ENCODE measurements at regions not wholly inside any gene's neighbourhood (a gene's known extent, or its start where the extent isn't known, plus 50 kb on each side); places are given as distances from the start of the nearest gene placed in this dataset.

DNA sequence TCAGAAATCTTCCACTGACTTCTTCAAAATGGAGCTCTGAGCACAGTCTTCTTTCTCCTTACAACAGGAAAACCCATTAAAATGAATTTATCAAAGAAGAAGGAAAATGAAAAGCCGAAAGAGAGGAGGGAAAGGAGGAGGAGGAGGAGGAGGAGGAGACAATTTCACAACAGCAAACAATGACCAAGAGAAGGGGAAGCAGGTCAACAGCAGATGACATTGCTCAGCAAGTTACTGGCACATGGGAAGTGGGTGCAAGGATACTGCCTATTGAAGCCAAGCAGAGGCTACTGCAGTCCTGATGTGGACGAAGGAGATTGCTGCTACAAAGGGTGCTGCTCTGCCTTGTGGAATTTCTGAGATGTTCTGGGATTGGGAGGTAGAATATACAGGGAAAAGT is 140.0 kb upstream of the FOXN2 start:
- no peaks in the 10 kb centered on the region for H3K36me3 ChIP-seq (replicated peaks in 1 of 2; ENCODE audit: control insufficient read depth in 2 of 2, insufficient read depth in 2 of 2, low read length in 2 of 2)
- DNase-seq (ENCODE audit: low spot score), result no peak

GRCh38 chr2:48175254-48175653 is 139.2 kb upstream of the FOXN2 start:
- no peak overlapping the region for H3K27ac ChIP-seq (replicated peaks; ENCODE audit: low read length)
- no peak overlapping the region for H2BK15ac ChIP-seq (ENCODE audit: low read length)
- H3K36me3 ChIP-seq (replicated peaks in 1 of 2; ENCODE audit: control insufficient read depth in 2 of 2, insufficient read depth in 2 of 2, low read length in 2 of 2), result no peaks in the 10 kb centered on the region
- H2BK120ac ChIP-seq (ENCODE audit: low read depth, low read length), result no peak overlapping the region
- no peak overlapping the region for H3K4me2 ChIP-seq (ENCODE audit: insufficient read depth, low read length, poor library complexity, severe bottlenecking)
- H3K9ac ChIP-seq (ENCODE audit: low read depth, low read length, poor library complexity), result no peak overlapping the region
- H3K79me1 ChIP-seq (ENCODE audit: low read depth, low read length), result no peaks in the 10 kb centered on the region
- H2BK5ac ChIP-seq (ENCODE audit: low read length), result no peak overlapping the region
- peaks cover 2 to 6% of the 10 kb centered on the region in 2 donors for H3K4me1 ChIP-seq (ENCODE audit: control insufficient read depth in 2 of 2, insufficient read depth in 1 of 2, low read depth in 1 of 2, low read length in 2 of 2)
- no peak overlapping the region for H3K23ac ChIP-seq (ENCODE audit: low read depth, low read length, poor library complexity)
- no peak overlapping the region for H3K4me3 ChIP-seq (ENCODE audit: low read length in 2 of 2)
- H3K18ac ChIP-seq (ENCODE audit: low read length), result no peak overlapping the region
- H2AK5ac ChIP-seq (ENCODE audit: low read depth, low read length), result no peak overlapping the region
- H3K4ac ChIP-seq (ENCODE audit: low read length), result no peak overlapping the region
- peaks cover 0 to 1% of the 10 kb centered on the region in 2 donors for H3K9me3 ChIP-seq (replicated peaks in 1 of 2; ENCODE audit: control insufficient read depth in 2 of 2, insufficient read depth in 1 of 2, low read depth in 1 of 2, low read length in 2 of 2)
- WGBS, 2 donors (ENCODE audit: extremely low coverage in 2 of 2, insufficient read length in 2 of 2, insufficient replicate concordance in 1 of 2), result no CpG with 5 or more reads among the region's 4 CpGs
- H2AFZ ChIP-seq (ENCODE audit: low read length), result no peak overlapping the region
- H4K91ac ChIP-seq (ENCODE audit: low read depth, low read length, poor library complexity), result no peak overlapping the region
- no peak for DNase-seq (ENCODE audit: low spot score)
- no peak overlapping the region for H3K14ac ChIP-seq (ENCODE audit: low read length)
- no peaks in the 10 kb centered on the region for H3K27me3 ChIP-seq (ENCODE audit: control insufficient read depth in 3 of 3, insufficient read depth in 3 of 3, low read depth in 1 of 3, low read length in 3 of 3)
- no peak overlapping the region for H4K8ac ChIP-seq (ENCODE audit: low read depth, low read length)
- no peak overlapping the region for H2BK12ac ChIP-seq (ENCODE audit: low read length)

More for the DNA sequence above, 140.0 kb upstream of the FOXN2 start:
- H2BK5ac ChIP-seq (ENCODE audit: low read length), result no peak overlapping the region
- no peak overlapping the region for H2AFZ ChIP-seq (ENCODE audit: low read length)
- no peaks in the 10 kb centered on the region for H3K79me1 ChIP-seq (ENCODE audit: low read depth, low read length)
- H3K4ac ChIP-seq (ENCODE audit: low read length), result no peak overlapping the region
- H2AK5ac ChIP-seq (ENCODE audit: low read depth, low read length), result no peak overlapping the region
- H3K4me1 ChIP-seq (ENCODE audit: control insufficient read depth in 2 of 2, insufficient read depth in 1 of 2, low read depth in 1 of 2, low read length in 2 of 2), result peaks cover 2 to 6% of the 10 kb centered on the region in 2 donors
- no peak overlapping the region for H3K4me2 ChIP-seq (ENCODE audit: insufficient read depth, low read length, poor library complexity, severe bottlenecking)
- no peak overlapping the region for H2BK15ac ChIP-seq (ENCODE audit: low read length)
- H3K27ac ChIP-seq (replicated peaks; ENCODE audit: low read length), result no peak overlapping the region
- H3K9ac ChIP-seq (ENCODE audit: low read depth, low read length, poor library complexity), result no peak overlapping the region
- H2BK12ac ChIP-seq (ENCODE audit: low read length), result no peak overlapping the region
- no peak overlapping the region for H3K23ac ChIP-seq (ENCODE audit: low read depth, low read length, poor library complexity)
- H4K8ac ChIP-seq (ENCODE audit: low read depth, low read length), result no peak overlapping the region
- no peaks in the 10 kb centered on the region for H3K27me3 ChIP-seq (ENCODE audit: control insufficient read depth in 3 of 3, insufficient read depth in 3 of 3, low read depth in 1 of 3, low read length in 3 of 3)
- H3K4me3 ChIP-seq (ENCODE audit: low read length in 2 of 2), result no peak overlapping the region
- no peak overlapping the region for H2BK120ac ChIP-seq (ENCODE audit: low read depth, low read length)
- no peak overlapping the region for H3K18ac ChIP-seq (ENCODE audit: low read length)
- H3K14ac ChIP-seq (ENCODE audit: low read length), result no peak overlapping the region
- WGBS, 2 donors (ENCODE audit: extremely low coverage in 2 of 2, insufficient read length in 2 of 2, insufficient replicate concordance in 1 of 2), result no CpG with 5 or more reads among the region's 2 CpGs
- H3K9me3 ChIP-seq (replicated peaks in 1 of 2; ENCODE audit: control insufficient read depth in 2 of 2, insufficient read depth in 1 of 2, low read depth in 1 of 2, low read length in 2 of 2), result peaks cover 0 to 1% of the 10 kb centered on the region in 2 donors
- no peak overlapping the region for H4K91ac ChIP-seq (ENCODE audit: low read depth, low read length, poor library complexity)

DNA sequence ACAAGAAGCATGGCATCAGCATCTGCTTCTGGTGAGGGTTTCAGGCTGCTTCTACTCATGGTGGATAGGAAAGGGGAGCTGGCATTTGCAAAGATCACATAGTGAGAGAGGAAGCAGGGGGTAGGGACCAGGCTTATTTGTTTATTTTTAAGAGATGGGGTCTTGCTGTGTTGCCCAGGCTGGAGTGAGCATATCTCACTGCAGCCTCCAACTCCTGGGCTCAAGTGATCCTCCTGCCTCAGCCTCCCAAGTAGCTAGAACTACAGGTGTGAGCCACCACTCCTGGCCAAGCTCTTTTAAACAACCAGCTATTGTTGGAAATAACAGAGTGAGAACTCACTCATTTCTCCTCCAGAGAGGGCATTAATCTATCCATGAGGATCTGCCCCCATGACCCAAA is 138.8 kb upstream of the FOXN2 start:
- H3K4me1 ChIP-seq (ENCODE audit: control insufficient read depth in 2 of 2, insufficient read depth in 1 of 2, low read depth in 1 of 2, low read length in 2 of 2), result peaks cover 2 to 6% of the 10 kb centered on the region in 2 donors
- no peak overlapping the region for H2BK12ac ChIP-seq (ENCODE audit: low read length)
- no peak overlapping the region for H2AK5ac ChIP-seq (ENCODE audit: low read depth, low read length)
- peaks cover 0 to 1% of the 10 kb centered on the region in 2 donors for H3K9me3 ChIP-seq (replicated peaks in 1 of 2; ENCODE audit: control insufficient read depth in 2 of 2, insufficient read depth in 1 of 2, low read depth in 1 of 2, low read length in 2 of 2)
- no peak overlapping the region for H3K23ac ChIP-seq (ENCODE audit: low read depth, low read length, poor library complexity)
- H3K79me1 ChIP-seq (ENCODE audit: low read depth, low read length), result no peaks in the 10 kb centered on the region
- H2BK15ac ChIP-seq (ENCODE audit: low read length), result no peak overlapping the region
- no peaks in the 10 kb centered on the region for H3K27me3 ChIP-seq (ENCODE audit: control insufficient read depth in 3 of 3, insufficient read depth in 3 of 3, low read depth in 1 of 3, low read length in 3 of 3)
- H3K14ac ChIP-seq (ENCODE audit: low read length), result no peak overlapping the region
- H4K8ac ChIP-seq (ENCODE audit: low read depth, low read length), result no peak overlapping the region
- H4K91ac ChIP-seq (ENCODE audit: low read depth, low read length, poor library complexity), result no peak overlapping the region
- no peak for DNase-seq (ENCODE audit: low spot score)
- no peaks in the 10 kb centered on the region for H3K36me3 ChIP-seq (replicated peaks in 1 of 2; ENCODE audit: control insufficient read depth in 2 of 2, insufficient read depth in 2 of 2, low read length in 2 of 2)
- H2BK5ac ChIP-seq (ENCODE audit: low read length), result no peak overlapping the region
- H3K4ac ChIP-seq (ENCODE audit: low read length), result no peak overlapping the region
- no peak overlapping the region for H3K27ac ChIP-seq (replicated peaks; ENCODE audit: low read length)
- H2AFZ ChIP-seq (ENCODE audit: low read length), result no peak overlapping the region
- no peak overlapping the region for H2BK120ac ChIP-seq (ENCODE audit: low read depth, low read length)
- no peak overlapping the region for H3K4me3 ChIP-seq (ENCODE audit: low read length in 2 of 2)
- H3K9ac ChIP-seq (ENCODE audit: low read depth, low read length, poor library complexity), result no peak overlapping the region
- no peak overlapping the region for H3K4me2 ChIP-seq (ENCODE audit: insufficient read depth, low read length, poor library complexity, severe bottlenecking)
- no peak overlapping the region for H3K18ac ChIP-seq (ENCODE audit: low read length)

DNA sequence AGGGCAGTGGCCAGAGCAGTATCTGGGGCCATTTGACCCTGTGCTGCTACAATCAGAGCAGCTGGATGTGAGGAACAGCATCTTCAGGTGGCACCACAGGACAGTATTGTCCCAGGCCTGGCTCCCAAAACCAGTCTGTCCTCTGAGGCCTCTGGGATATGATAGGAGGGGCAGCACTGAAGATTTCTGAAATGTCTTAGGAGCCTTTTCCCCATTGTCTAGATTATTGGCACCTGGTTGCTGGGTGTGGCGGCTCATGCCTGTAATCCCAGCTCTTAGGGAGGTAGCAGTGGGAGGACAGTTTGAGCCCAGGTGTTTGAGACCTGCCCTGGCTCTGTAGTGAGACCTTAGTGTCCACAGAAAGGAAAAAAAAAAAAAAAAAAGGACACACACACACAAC is 137.6 kb upstream of the FOXN2 start:
- Histone ChIP-seq H2BK5ac (ENCODE audit: low read length) (no peak overlapping the region), H3K4me1 (ENCODE audit: control insufficient read depth in 2 of 2, insufficient read depth in 1 of 2, low read depth in 1 of 2, low read length in 2 of 2) (no peaks in the 10 kb centered on the region), H3K27ac (replicated peaks; ENCODE audit: low read length) (no peak overlapping the region), H2AFZ (ENCODE audit: low read length) (no peak overlapping the region), H3K4ac (ENCODE audit: low read length) (no peak overlapping the region), H3K14ac (ENCODE audit: low read length) (no peak overlapping the region), H3K36me3 (replicated peaks in 1 of 2; ENCODE audit: control insufficient read depth in 2 of 2, insufficient read depth in 2 of 2, low read length in 2 of 2) (no peaks in the 10 kb centered on the region), H2AK5ac (ENCODE audit: low read depth, low read length) (peak overlapping the region; percentile 69), H2BK120ac (ENCODE audit: low read depth, low read length) (no peak overlapping the region), H4K91ac (ENCODE audit: low read depth, low read length, poor library complexity) (no peak overlapping the region), H3K4me2 (ENCODE audit: insufficient read depth, low read length, poor library complexity, severe bottlenecking) (no peak overlapping the region), H2BK15ac (ENCODE audit: low read length) (no peak overlapping the region), H4K8ac (ENCODE audit: low read depth, low read length) (no peak overlapping the region), H3K9me3 (replicated peaks in 1 of 2; ENCODE audit: control insufficient read depth in 2 of 2, insufficient read depth in 1 of 2, low read depth in 1 of 2, low read length in 2 of 2) (peaks cover 0 to 1% of the 10 kb centered on the region in 2 donors), H3K79me1 (ENCODE audit: low read depth, low read length) (no peaks in the 10 kb centered on the region), H3K27me3 (ENCODE audit: control insufficient read depth in 3 of 3, insufficient read depth in 3 of 3, low read depth in 1 of 3, low read length in 3 of 3) (no peaks in the 10 kb centered on the region), H3K9ac (ENCODE audit: low read depth, low read length, poor library complexity) (no peak overlapping the region), H3K4me3 (ENCODE audit: low read length in 2 of 2) (no peak overlapping the region), H3K18ac (ENCODE audit: low read length) (peak overlapping the region; percentile 77), H3K23ac (ENCODE audit: low read depth, low read length, poor library complexity) (no peak overlapping the region), H2BK12ac (ENCODE audit: low read length) (no peak overlapping the region)
- WGBS, 2 donors (ENCODE audit: extremely low coverage in 2 of 2, insufficient read length in 2 of 2, insufficient replicate concordance in 1 of 2), result no CpG with 5 or more reads among the region's 1 CpG
- no peak for DNase-seq (ENCODE audit: low spot score)
